GM19463 (cell line): ENCODE measurements at regions not wholly inside any gene's neighbourhood (a gene's known extent, or its start where the extent isn't known, plus 50 kb on each side); places are given as distances from the start of the nearest gene placed in this dataset.

Experiments
- ATAC-seq: cut with Tn5 transposase; IDR thresholded peaks from one replicate; pipeline ENCODE4 v1.9.1; 2021; ENCODE audit warnings: mild to moderate bottlenecking, moderate library complexity; ENCODE audit not compliant: unreplicated experiment

- no peak for ATAC-seq
Measured at GRCh38 chr5:168169791-168170190, 121.7 kb upstream of the WWC1 start.

GRCh38 chr5:168171901-168172759, 119.3 kb upstream of the WWC1 start:
- ATAC-seq, result no peak

DNA sequence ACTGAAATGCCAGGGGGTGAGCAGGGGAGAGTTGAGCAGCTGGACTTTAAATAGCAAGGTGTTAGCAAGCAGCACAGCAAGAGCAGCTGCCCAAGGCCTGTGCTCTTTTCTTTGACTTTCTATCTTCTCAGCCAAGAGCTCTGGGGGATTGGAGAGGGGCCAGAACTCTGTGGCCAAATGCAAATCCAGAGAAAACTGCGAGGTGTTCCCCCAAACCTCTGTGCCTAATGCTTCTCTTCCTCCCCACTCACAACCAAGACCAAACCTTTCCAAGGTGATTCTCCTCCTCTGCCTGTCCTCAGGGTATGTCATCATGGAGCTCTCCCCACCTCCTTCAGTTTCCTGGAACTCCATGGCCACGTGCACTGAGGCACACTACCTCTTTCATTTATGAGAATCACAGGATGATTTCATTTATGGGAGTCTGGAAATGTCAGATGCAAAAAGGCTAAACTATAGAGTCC, 118.7 kb upstream of the WWC1 start:
- ATAC-seq, result no peak

- ATAC-seq, result peak; percentile 77
Measured at GRCh38 chr5:168174376-168174775, 117.1 kb upstream of the WWC1 start.

- ATAC-seq, result peak; percentile 37
Measured at GRCh38 chr5:168176251-168176650, 115.2 kb upstream of the WWC1 start.

DNA sequence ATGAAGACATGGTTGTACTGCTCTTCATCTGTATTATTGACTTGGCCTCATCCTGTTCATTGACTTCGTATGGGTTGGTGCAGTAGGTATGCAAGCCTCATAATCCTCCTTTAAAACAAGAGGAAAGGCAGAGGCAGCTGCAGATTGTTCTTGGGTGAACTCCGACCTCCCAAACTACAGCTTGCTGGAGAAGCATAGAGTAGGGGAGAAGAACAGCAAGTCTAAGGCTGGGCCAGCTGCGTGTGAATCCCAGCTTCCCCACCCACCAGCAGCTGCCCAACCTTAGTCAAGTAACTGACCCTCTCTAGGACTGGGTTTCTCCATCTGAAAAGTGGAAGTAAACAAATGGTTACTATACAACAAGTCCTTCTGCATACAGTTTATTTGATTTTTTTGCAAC, 114.5 kb upstream of the WWC1 start:
- no peak for ATAC-seq

- no peak for ATAC-seq
Measured at GRCh38 chr5:168177831-168178450, 113.5 kb upstream of the WWC1 start.

- ATAC-seq, result no peak
Measured at GRCh38 chr5:168179192-168179593, 112.3 kb upstream of the WWC1 start.

GRCh38 chr5:168182269-168182668, 109.2 kb upstream of the WWC1 start:
- no peak for ATAC-seq

DNA sequence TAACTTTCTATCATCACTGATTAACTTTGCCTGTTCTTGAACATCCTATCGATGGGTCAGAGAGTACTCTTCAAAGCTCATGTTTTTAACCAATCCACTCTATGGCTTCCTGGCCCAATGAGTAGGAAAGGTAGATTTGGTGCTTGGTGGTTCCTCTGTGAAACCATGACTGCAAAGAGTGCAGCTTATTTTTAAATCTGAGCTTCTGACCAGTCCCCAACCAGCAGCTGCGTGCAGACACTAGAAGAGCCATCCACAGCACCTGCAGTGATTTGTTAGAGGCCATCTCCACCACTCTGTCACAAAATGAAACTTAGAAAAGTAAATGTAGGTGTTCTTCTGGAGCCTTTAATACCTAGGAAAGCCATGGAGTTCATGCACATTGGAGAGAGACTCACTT, 107.3 kb upstream of the WWC1 start:
- ATAC-seq, result no peak

- no peak for ATAC-seq
Measured at GRCh38 chr5:168186289-168187074, 105.0 kb upstream of the WWC1 start.

GRCh38 chr5:168187614-168188013, 103.8 kb upstream of the WWC1 start:
- no peak for ATAC-seq

DNA sequence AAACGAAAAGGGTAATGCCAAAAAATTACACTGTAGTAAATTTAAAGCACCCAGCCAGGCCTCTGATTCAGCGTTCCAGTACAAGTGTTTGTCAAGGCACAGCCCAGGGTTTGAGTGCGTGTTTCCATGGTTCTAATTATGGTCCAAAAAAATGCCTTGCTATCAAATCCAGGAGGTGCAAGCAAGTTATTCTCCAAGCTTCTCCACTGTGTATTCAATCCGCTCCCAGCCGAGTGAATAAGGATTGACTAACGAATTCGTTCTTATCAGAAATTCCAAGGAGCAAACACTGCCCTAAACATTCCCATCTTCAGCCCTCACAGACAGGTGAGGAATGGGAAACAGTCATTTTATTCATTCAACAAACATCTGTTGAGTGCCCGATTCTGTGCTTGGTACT, 103.3 kb upstream of the WWC1 start:
- ATAC-seq, result no peak

GRCh38 chr5:168192120-168192519, 99.3 kb upstream of the WWC1 start:
- no peak for ATAC-seq

DNA sequence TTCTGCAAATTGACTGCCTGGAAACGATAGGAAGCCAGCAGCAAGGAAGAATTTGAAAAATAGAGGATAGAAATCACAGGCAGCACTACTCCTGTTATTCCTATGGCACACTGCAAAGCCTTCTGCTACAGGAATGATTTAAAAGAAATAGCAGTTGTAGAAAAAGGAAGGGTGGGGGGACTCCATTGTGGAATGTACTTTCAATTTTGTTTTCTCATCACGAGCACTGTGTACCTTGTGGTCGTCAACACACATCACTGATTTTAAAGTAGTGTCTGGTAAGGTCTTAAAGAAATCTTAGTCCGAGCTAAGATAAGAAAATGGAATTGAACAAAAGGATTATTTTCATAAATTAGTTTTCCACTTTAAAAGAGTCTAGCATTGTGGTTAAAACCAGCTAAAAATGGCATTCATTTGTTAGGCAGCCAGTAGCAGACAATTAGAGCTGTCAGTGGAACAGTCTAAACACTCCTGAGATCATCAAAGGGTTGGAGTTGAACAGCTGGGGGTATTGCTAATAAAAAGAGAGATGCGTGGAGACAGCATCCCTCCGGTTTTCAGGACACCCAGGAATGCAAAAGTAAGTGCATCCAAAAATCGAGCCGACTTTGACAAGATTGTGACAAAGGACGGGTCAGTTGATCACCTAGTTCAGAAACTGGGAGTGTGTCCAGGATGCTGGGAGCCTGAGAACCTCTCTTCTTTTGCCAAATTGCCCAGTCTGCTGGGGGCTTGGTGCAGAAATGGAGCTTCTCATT, 97.8 kb upstream of the WWC1 start:
- ATAC-seq, result no peak

- no peak for ATAC-seq
Measured at GRCh38 chr5:168195110-168195509, 96.3 kb upstream of the WWC1 start.

- peak; percentile 52 for ATAC-seq
Measured at GRCh38 chr5:168198359-168198758, 93.1 kb upstream of the WWC1 start.

GRCh38 chr5:168202996-168203395, 88.4 kb upstream of the WWC1 start:
- no peak for ATAC-seq

- ATAC-seq, result no peak
Measured at GRCh38 chr5:168204165-168204564, 87.3 kb upstream of the WWC1 start.

DNA sequence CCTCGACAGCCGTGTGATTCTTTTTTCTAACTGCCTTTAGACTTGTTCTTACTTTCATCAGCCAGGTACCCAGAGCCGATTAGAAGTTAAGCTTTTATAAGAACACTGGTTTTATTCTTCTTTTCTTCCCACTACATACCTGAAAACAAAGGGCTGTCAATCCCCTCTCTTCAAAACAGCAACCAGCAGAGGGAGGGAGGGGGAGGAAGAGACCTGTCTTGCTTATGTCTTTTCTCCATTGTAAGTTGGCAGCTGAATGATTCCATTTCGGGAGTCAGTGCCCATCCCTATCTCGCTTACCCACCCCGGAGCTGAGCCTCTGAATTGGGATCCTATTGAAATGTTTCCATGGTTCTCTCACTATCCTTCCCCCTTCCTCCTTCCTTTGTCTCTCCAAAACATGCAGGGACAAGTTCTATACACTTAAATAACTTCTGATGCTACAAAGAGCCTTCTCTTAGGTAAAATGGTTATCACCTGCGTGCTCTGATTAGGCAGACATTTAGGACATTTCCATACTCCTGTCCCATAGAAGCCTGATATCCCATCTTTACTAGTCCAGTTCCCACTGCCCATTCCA, 83.9 kb upstream of the WWC1 start:
- no peak for ATAC-seq
